ENCODE measurements at regions not wholly inside any gene's neighbourhood (a gene's known extent, or its start where the extent isn't known, plus 50 kb on each side); places are given as distances from the start of the nearest gene placed in this dataset.

GRCh38 chr11:81259471-81259870, 1474.2 kb downstream of the FAM181B start:
- H3K9me3 ChIP-seq (ENCODE audit: low read length): no peaks in the 10 kb centered on the region
- no peaks in the 10 kb centered on the region for H3K4me1 ChIP-seq (ENCODE audit: insufficient read depth, low read length, severe bottlenecking)
- no peak overlapping the region for H3K4me3 ChIP-seq (ENCODE audit: low read depth, low read length, poor library complexity, severe bottlenecking)
- no peaks in the 10 kb centered on the region for H3K27me3 ChIP-seq (ENCODE audit: insufficient read depth, low read length)
- no peaks in the 10 kb centered on the region for H3K9me2 ChIP-seq (ENCODE audit: low read depth, low read length)
- H3F3A ChIP-seq (ENCODE audit: insufficient read depth, low read length): no peaks in the 10 kb centered on the region
- H3K36me3 ChIP-seq (ENCODE audit: insufficient read depth, low read length): no peaks in the 10 kb centered on the region
- no peak overlapping the region for H3K27ac ChIP-seq (ENCODE audit: low read depth, low read length, poor library complexity, severe bottlenecking)
- H3K4me2 ChIP-seq (ENCODE audit: low read length): no peak overlapping the region
- no peak overlapping the region for H3K9ac ChIP-seq (ENCODE audit: low read length)
- H4K20me1 ChIP-seq (ENCODE audit: insufficient read depth, low read length): no peaks in the 10 kb centered on the region
- H3K79me2 ChIP-seq (ENCODE audit: insufficient read depth, low read length): no peaks in the 10 kb centered on the region
- TF ChIP-seq EZH2 (IDR thresholded peaks at IDR 0.05; ENCODE audit: borderline replicate concordance, low read length): no peak
- no peak for TF ChIP-seq CTCF (IDR thresholded peaks at IDR 0.05; ENCODE audit: low read length)
- no peak overlapping the region for H2AFZ ChIP-seq (ENCODE audit: low read length)

- H3K9me3 ChIP-seq (ENCODE audit: low read length): no peaks in the 10 kb centered on the region
- no peaks in the 10 kb centered on the region for H3K36me3 ChIP-seq (ENCODE audit: insufficient read depth, low read length)
- H3K27me3 ChIP-seq (ENCODE audit: insufficient read depth, low read length): no peaks in the 10 kb centered on the region
- no peaks in the 10 kb centered on the region for H3K9me2 ChIP-seq (ENCODE audit: low read depth, low read length)
- no peak overlapping the region for H2AFZ ChIP-seq (ENCODE audit: low read length)
- TF ChIP-seq CTCF (IDR thresholded peaks at IDR 0.05; ENCODE audit: low read length): no peak
- TF ChIP-seq EZH2 (IDR thresholded peaks at IDR 0.05; ENCODE audit: borderline replicate concordance, low read length): no peak
- no peak overlapping the region for H3K27ac ChIP-seq (ENCODE audit: low read depth, low read length, poor library complexity, severe bottlenecking)
- H3K4me1 ChIP-seq (ENCODE audit: insufficient read depth, low read length, severe bottlenecking): no peaks in the 10 kb centered on the region
- H3K9ac ChIP-seq (ENCODE audit: low read length): no peak overlapping the region
- H3K79me2 ChIP-seq (ENCODE audit: insufficient read depth, low read length): no peaks in the 10 kb centered on the region
- no peak overlapping the region for H3K4me2 ChIP-seq (ENCODE audit: low read length)
- H4K20me1 ChIP-seq (ENCODE audit: insufficient read depth, low read length): no peaks in the 10 kb centered on the region
- H3K4me3 ChIP-seq (ENCODE audit: low read depth, low read length, poor library complexity, severe bottlenecking): no peak overlapping the region
- H3F3A ChIP-seq (ENCODE audit: insufficient read depth, low read length): no peaks in the 10 kb centered on the region
Measured at GRCh38 chr11:81255895-81256294, 1477.8 kb downstream of the FAM181B start.

- Histone ChIP-seq H3K9me3 (ENCODE audit: low read length) (no peaks in the 10 kb centered on the region), H3K4me2 (ENCODE audit: low read length) (no peak overlapping the region), H3K27ac (ENCODE audit: low read depth, low read length, poor library complexity, severe bottlenecking) (no peak overlapping the region), H3F3A (ENCODE audit: insufficient read depth, low read length) (no peaks in the 10 kb centered on the region), H3K4me3 (ENCODE audit: low read depth, low read length, poor library complexity, severe bottlenecking) (no peak overlapping the region), H3K9me2 (ENCODE audit: low read depth, low read length) (no peaks in the 10 kb centered on the region), H4K20me1 (ENCODE audit: insufficient read depth, low read length) (no peaks in the 10 kb centered on the region), H3K9ac (ENCODE audit: low read length) (no peak overlapping the region), H2AFZ (ENCODE audit: low read length) (no peak overlapping the region), H3K36me3 (ENCODE audit: insufficient read depth, low read length) (no peaks in the 10 kb centered on the region), H3K79me2 (ENCODE audit: insufficient read depth, low read length) (no peaks in the 10 kb centered on the region), H3K27me3 (ENCODE audit: insufficient read depth, low read length) (no peaks in the 10 kb centered on the region), H3K4me1 (ENCODE audit: insufficient read depth, low read length, severe bottlenecking) (no peaks in the 10 kb centered on the region)
- no peak for TF ChIP-seq CTCF (IDR thresholded peaks at IDR 0.05; ENCODE audit: low read length)
- TF ChIP-seq EZH2 (IDR thresholded peaks at IDR 0.05; ENCODE audit: borderline replicate concordance, low read length): no peak
Measured at GRCh38 chr11:81253244-81253643, 1480.4 kb downstream of the FAM181B start.

Measured in OCI-LY1 (cell line).